HL-60 (cell line): ENCODE measurements at regions not wholly inside any gene's neighbourhood (a gene's known extent, or its start where the extent isn't known, plus 50 kb on each side); places are given as distances from the start of the nearest gene placed in this dataset.

Experiments
- GABPA ChIP-seq: IDR thresholded peaks from 2 replicates; pipeline ENCODE4 v1.6.1; 2012; ENCODE audit warnings: low read depth
- SPI1 ChIP-seq: IDR thresholded peaks from 2 replicates; pipeline ENCODE4 v1.6.1; 2012; ENCODE audit warnings: low read depth, mild to moderate bottlenecking, borderline replicate concordance
- TF ChIP-seq, protein P1 (sequence below): IDR thresholded peaks from one replicate; pipeline ENCODE4 v1.5.1; 2011; ENCODE audit warnings: low read length, control low read depth, inconsistent platforms; ENCODE audit not compliant: insufficient read depth

DNA sequence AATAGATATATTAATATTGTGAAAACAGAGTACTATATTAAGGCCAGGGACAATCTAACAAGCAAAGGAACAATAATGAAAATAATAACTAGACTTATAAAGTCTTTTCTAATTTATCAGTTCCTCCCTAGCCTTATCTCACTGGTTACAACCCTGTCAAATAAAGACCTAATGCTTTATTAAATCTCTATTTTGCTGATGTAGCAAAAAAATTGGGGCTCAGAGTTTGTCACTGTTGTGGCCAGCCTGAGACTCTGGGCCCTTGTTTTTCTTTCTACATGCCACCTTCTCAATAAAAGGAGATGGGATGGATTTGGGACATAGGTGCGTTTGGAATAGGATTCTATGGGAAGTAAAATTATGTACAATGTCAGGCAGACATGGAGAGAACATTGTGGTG, 937.0 kb downstream of the IGSF11 start:
- TF ChIP-seq, protein P1, sequence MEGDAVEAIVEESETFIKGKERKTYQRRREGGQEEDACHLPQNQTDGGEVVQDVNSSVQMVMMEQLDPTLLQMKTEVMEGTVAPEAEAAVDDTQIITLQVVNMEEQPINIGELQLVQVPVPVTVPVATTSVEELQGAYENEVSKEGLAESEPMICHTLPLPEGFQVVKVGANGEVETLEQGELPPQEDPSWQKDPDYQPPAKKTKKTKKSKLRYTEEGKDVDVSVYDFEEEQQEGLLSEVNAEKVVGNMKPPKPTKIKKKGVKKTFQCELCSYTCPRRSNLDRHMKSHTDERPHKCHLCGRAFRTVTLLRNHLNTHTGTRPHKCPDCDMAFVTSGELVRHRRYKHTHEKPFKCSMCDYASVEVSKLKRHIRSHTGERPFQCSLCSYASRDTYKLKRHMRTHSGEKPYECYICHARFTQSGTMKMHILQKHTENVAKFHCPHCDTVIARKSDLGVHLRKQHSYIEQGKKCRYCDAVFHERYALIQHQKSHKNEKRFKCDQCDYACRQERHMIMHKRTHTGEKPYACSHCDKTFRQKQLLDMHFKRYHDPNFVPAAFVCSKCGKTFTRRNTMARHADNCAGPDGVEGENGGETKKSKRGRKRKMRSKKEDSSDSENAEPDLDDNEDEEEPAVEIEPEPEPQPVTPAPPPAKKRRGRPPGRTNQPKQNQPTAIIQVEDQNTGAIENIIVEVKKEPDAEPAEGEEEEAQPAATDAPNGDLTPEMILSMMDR, result no peak
- no peak for TF ChIP-seq SPI1
- no peak for TF ChIP-seq GABPA
